DND-41 (cell line): ENCODE measurements at regions not wholly inside any gene's neighbourhood (a gene's known extent, or its start where the extent isn't known, plus 50 kb on each side); places are given as distances from the start of the nearest gene placed in this dataset.

ENCODE experiments used
- ATAC-seq: fragments of 200-7000 bp; cut with Tn5 transposase; 3 replicates; pipeline ENCODE4 v1.9.1; 2021; ENCODE audit warnings: low read depth; ENCODE audit not compliant: insufficient read depth
- DNase-seq: peaks from one replicate; pipeline ENCODE4 v3.0.0-alpha.2; 2020
- H2AFZ ChIP-seq: 2 replicates; pipeline ENCODE4 v1.6.0; 2012; ENCODE audit warnings: low read depth, low read length
- H3K27ac ChIP-seq: 2 replicates; pipeline ENCODE4 v1.5.1; 2012; ENCODE audit warnings: low read length, inconsistent platforms
- H3K27me3 ChIP-seq: fragments of 200-600 bp; sonication (generic); 2 replicates; pipeline ENCODE4 v1.6.0; 2012; ENCODE audit warnings: low read length, mild to moderate bottlenecking, inconsistent platforms; ENCODE audit not compliant: insufficient read depth, poor library complexity
- H3K36me3 ChIP-seq: 2 replicates; pipeline ENCODE4 v1.5.1; 2012; ENCODE audit warnings: low read length, inconsistent platforms; ENCODE audit not compliant: insufficient read depth
- H3K4me1 ChIP-seq: 2 replicates; pipeline ENCODE4 v1.5.1; 2012; ENCODE audit warnings: mild to moderate bottlenecking, low read length; ENCODE audit not compliant: insufficient read depth
- H3K4me2 ChIP-seq: 2 replicates; pipeline ENCODE4 v1.6.0; 2012; ENCODE audit warnings: mild to moderate bottlenecking, moderate library complexity, low read length, inconsistent platforms; ENCODE audit not compliant: insufficient read depth
- H3K4me3 ChIP-seq, 2 experiments: fragments of 200-600 bp in 1 of 2; shearing (Covaris generic) in 1 of 2; 2 replicates each; pipeline ENCODE4 v1.5.1; 2012 to 2016; ENCODE audit warnings: inconsistent platforms in 2 of 2, low read length in 2 of 2, mild to moderate bottlenecking in 2 of 2, low read depth in 1 of 2, moderate library complexity in 1 of 2
- H3K79me2 ChIP-seq: 2 replicates; pipeline ENCODE4 v1.6.0; 2012; ENCODE audit warnings: low read length, inconsistent platforms; ENCODE audit not compliant: insufficient read depth
- H3K9ac ChIP-seq: 2 replicates; pipeline ENCODE4 v1.6.0; 2012; ENCODE audit warnings: low read depth, mild to moderate bottlenecking, inconsistent platforms, low read length, moderate library complexity
- H3K9me3 ChIP-seq: 2 replicates; pipeline ENCODE4 v1.5.1; 2012; ENCODE audit warnings: low read length, moderate library complexity, mild to moderate bottlenecking, inconsistent platforms; ENCODE audit not compliant: insufficient read depth, severe bottlenecking
- H4K20me1 ChIP-seq: 2 replicates; pipeline ENCODE4 v1.6.0; 2012; ENCODE audit warnings: low read length; ENCODE audit not compliant: insufficient read depth
- CTCF ChIP-seq: IDR thresholded peaks from 2 replicates; pipeline ENCODE4 v1.5.1; 2012; ENCODE audit warnings: borderline replicate concordance, low read length, moderate library complexity, mild to moderate bottlenecking; ENCODE audit not compliant: poor library complexity, severe bottlenecking; ENCODE audit errors: extremely low read depth
- EZH2 ChIP-seq: IDR thresholded peaks from 3 replicates; pipeline ENCODE4 v1.6.1; 2012; ENCODE audit warnings: borderline replicate concordance, low read depth, mild to moderate bottlenecking, moderate library complexity, low read length, inconsistent platforms; ENCODE audit not compliant: severe bottlenecking

GRCh38 chr16:54985156-54985555, 54.5 kb downstream of the IRX5 start:
- Histone ChIP-seq H3K27me3 (no peaks in the 10 kb centered on the region), H3K27ac (no peak overlapping the region), H3K4me2 (no peak overlapping the region), H4K20me1 (no peaks in the 10 kb centered on the region), H3K9ac (no peak overlapping the region), H3K9me3 (no peaks in the 10 kb centered on the region), H3K36me3 (no peaks in the 10 kb centered on the region), H3K4me1 (no peaks in the 10 kb centered on the region), H3K79me2 (no peaks in the 10 kb centered on the region), H2AFZ (no peak overlapping the region), H3K4me3 (no peak overlapping the region)
- no peak for DNase-seq
- no peak for TF ChIP-seq CTCF
- no peak for TF ChIP-seq EZH2
- no peak for ATAC-seq

GRCh38 chr16:54985668-54986067, 55.0 kb downstream of the IRX5 start:
- Histone ChIP-seq H3K36me3 (no peaks in the 10 kb centered on the region), H3K4me1 (no peaks in the 10 kb centered on the region), H3K27me3 (no peaks in the 10 kb centered on the region), H4K20me1 (no peaks in the 10 kb centered on the region), H3K27ac (no peak overlapping the region), H3K9ac (no peak overlapping the region), H2AFZ (no peak overlapping the region), H3K9me3 (no peaks in the 10 kb centered on the region), H3K79me2 (no peaks in the 10 kb centered on the region), H3K4me3 (no peak overlapping the region), H3K4me2 (no peak overlapping the region)
- DNase-seq = no peak
- no peak for ATAC-seq
- no peak for TF ChIP-seq EZH2

GRCh38 chr16:54986409-54986808, 55.7 kb downstream of the IRX5 start:
- TF ChIP-seq CTCF (no peak), EZH2 (no peak)
- DNase-seq (no peak), ATAC-seq (no peak)
- Histone ChIP-seq H3K27me3 (no peaks in the 10 kb centered on the region), H3K9ac (no peak overlapping the region), H3K79me2 (no peaks in the 10 kb centered on the region), H3K4me1 (no peaks in the 10 kb centered on the region), H2AFZ (no peak overlapping the region), H3K27ac (no peak overlapping the region), H3K4me3 (no peak overlapping the region), H3K4me2 (no peak overlapping the region), H4K20me1 (no peaks in the 10 kb centered on the region), H3K36me3 (no peaks in the 10 kb centered on the region), H3K9me3 (no peaks in the 10 kb centered on the region)

- H2AFZ ChIP-seq = no peak overlapping the region
- H3K79me2 ChIP-seq = no peaks in the 10 kb centered on the region
- DNase-seq (no peak), ATAC-seq (no peak)
- no peaks in the 10 kb centered on the region for H4K20me1 ChIP-seq
- H3K4me3 ChIP-seq = no peak overlapping the region
- H3K4me1 ChIP-seq = no peaks in the 10 kb centered on the region
- no peak overlapping the region for H3K9ac ChIP-seq
- TF ChIP-seq EZH2 = no peak
- no peak for TF ChIP-seq CTCF
- no peaks in the 10 kb centered on the region for H3K27me3 ChIP-seq
- H3K9me3 ChIP-seq = no peaks in the 10 kb centered on the region
- H3K27ac ChIP-seq = no peak overlapping the region
- no peaks in the 10 kb centered on the region for H3K36me3 ChIP-seq
- no peak overlapping the region for H3K4me2 ChIP-seq
These were observed 56.4 kb downstream of the IRX5 start for GRCh38 chr16:54987081-54987480.
